GM19324 (cell line): ENCODE measurements at regions not wholly inside any gene's neighbourhood (a gene's known extent, or its start where the extent isn't known, plus 50 kb on each side); places are given as distances from the start of the nearest gene placed in this dataset.
"Not testable (repeated sequence)": the region's sequence is repeated elsewhere in the genome, so short reads cannot be mapped to it uniquely, and the experiment has no call there.

ENCODE experiments used
- ATAC-seq: cut with Tn5 transposase; IDR thresholded peaks from one replicate; pipeline ENCODE4 v1.9.1; 2021; ENCODE audit warnings: mild to moderate bottlenecking, moderate library complexity; ENCODE audit not compliant: unreplicated experiment, low FRiP score

- no peak for ATAC-seq
Observed at GRCh38 chr11:112310848-112311247, 50.2 kb upstream of the PLET1 start.

DNA sequence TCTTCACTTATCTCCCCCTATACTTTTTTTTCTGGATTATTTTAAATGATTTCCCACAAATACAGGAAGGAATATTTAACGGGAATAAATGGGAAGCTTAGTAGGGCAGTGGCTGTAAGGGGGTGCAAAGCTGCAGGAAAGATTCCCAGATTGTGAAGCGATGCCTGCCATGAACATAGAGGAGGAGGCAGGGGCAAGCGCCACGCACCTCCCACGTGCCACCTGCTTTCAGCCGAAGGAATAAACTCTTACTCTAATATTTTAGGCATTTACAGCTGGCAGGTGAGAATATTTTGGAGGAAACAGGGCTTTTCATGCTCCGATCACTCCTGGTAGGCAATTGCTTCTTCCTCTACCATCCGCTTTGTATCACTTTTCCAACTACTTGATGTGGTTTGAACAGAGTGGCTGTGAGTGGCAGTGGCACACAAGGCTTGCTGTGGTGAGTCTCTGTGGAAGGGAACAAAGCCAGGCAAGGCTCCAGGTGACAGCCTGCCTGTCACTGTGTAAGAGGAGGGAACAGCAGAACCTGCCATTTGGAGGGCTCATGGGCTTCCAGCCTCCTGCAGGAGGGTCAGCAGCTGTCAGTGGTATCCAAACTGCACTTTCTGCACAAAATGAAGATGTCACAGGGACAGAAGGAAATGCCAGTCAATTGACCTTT lies 54.5 kb upstream of the PLET1 start:
- no peak for ATAC-seq

GRCh38 chr11:112315861-112316739 lies 55.4 kb upstream of the PLET1 start:
- ATAC-seq: no peak

DNA sequence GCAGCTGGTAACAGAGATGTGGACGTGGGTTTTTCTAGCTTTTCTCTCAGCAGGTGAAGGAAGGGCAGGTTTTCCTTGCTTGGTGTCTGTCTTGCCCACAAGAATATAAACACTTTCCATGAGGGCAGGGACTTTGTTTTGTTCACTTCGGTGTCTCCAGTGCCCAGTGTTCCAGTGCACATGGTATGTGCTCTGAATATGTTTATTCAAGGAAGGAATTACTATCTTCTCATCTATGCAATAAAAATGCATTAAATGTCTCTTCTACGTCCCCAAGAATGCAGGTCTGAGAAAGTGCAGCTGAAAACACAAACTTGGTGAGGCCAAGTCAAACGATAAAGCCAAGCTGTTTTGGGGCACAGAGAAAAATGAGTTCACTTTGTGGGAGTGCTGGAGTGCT lies 56.3 kb upstream of the PLET1 start:
- ATAC-seq: no peak

DNA sequence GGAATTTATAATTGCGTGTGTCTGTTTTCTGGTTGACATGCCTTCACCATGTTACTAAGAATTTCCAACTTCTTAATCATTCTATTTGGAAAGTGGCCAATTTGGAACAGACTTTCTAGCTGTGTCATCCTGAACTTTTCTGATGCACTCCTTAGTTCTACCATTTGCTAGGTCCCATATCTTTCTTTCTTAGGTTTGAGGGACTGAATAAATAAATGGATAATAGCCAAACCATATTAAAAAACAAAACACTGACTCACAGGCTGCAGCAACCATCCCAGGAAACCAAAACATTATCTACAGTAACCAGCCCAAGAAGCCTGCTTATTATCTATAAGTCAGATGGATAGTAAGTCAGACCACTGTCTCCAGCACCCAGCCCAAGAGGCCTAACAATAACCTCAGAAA lies 57.5 kb upstream of the PLET1 start:
- no peak for ATAC-seq

- ATAC-seq: no peak
Observed at GRCh38 chr11:112318661-112319060, 58.0 kb upstream of the PLET1 start.

- ATAC-seq: no peak
Observed at GRCh38 chr11:112320668-112321067, 60.0 kb upstream of the PLET1 start.

- no peak for ATAC-seq
Observed at GRCh38 chr11:112321501-112322172, 61.0 kb upstream of the PLET1 start.

DNA sequence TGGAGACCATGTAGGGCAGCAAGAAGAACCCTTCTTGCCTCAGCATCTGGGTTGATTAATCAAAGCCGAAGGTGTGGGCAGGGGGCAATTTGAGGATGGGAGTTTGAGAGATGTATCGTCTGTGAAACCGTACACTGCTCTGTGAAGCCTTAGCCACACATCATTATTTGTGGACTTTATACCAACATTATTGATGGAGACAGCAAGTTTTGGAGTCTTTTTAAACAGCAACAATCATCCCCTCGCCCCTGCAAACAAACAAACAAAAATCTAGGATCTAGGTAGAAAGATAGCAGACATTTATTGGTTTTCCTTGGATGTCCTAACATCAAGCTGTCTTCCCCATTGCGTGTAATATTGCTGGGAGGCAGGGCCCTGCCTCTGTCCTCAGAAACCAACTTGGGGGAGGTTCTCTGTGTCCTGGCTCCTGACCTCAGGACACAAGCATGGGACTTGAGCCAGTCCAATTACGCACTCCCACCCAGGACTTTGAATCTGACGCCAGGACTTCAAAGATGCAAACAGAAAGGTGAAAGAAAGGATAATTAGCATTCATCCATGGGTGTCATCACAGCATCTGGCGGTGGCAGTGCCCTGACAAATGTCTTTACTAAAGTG lies 61.6 kb upstream of the PLET1 start:
- ATAC-seq: no peak

- no peak for ATAC-seq
Observed at GRCh38 chr11:112334381-112334780, 73.7 kb upstream of the PLET1 start.

- no peak for ATAC-seq
Observed at GRCh38 chr11:112336356-112336886, 75.8 kb upstream of the PLET1 start.

DNA sequence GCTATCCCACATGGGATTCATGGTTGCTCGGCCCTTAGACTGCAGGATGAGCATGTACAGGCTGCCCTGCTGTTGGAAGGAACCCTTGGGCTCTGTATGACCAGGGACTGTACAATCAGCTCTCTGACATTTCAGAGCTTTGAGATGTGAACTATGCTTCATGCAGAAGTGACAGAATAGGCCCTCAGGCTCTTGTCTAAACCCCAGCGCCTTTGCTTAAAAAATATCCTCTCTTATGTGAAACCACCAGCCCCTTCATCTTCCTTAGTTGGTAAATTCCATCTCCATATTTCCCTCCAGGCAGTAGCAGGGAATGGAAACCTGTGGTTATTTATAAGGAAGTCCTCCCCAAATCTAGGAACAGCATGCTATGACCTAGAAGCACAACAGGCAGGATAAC lies 78.9 kb upstream of the PLET1 start:
- ATAC-seq: no peak

GRCh38 chr11:112343368-112344039 lies 82.8 kb upstream of the PLET1 start:
- ATAC-seq: no peak

- ATAC-seq: no peak
Observed at GRCh38 chr11:112344040-112344413, 83.4 kb upstream of the PLET1 start.

- ATAC-seq: no peak
Observed at GRCh38 chr11:112345166-112345565, 84.5 kb upstream of the PLET1 start.

DNA sequence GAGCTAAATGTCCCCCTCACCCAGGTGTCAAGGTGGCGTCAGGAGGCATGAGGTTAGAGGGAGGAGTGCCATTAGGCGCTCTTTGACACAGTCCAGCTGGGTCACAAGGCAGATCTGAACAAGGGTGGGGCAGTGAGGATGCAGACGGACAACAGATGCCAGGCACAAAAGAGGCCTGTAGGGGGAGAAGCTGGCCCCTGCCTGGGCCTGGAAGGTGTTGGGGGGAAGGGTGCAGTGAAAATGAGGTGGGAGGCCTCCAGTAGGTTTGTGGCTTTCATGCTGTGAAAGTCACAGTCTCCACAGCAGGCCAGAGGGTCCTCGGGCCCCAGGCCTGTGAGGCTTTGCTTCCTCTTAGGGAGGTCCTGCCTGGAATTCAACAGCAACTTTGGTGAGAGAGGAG lies 85.0 kb upstream of the PLET1 start:
- ATAC-seq: no peak

DNA sequence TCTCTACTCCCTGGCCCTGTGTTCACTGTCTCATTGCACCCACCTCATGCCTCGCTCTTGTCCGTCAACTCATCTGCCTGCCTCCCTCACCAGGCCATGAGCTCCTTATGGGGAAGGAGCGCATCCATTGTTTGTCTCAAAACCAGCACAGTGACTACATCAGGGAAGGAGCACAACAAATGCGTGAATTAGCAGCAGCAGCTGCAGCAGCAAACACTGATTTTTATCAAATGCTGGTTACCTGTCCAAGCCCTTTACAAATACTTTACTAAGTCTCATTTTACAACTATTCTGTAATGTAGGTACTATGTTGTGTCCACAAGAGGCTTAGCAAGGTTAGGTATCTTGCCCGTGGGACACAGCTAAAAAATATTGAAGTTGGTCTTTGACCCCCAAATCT lies 85.9 kb upstream of the PLET1 start:
- ATAC-seq: no peak

- no peak for ATAC-seq
Observed at GRCh38 chr11:112348480-112349029, 87.9 kb upstream of the PLET1 start.

DNA sequence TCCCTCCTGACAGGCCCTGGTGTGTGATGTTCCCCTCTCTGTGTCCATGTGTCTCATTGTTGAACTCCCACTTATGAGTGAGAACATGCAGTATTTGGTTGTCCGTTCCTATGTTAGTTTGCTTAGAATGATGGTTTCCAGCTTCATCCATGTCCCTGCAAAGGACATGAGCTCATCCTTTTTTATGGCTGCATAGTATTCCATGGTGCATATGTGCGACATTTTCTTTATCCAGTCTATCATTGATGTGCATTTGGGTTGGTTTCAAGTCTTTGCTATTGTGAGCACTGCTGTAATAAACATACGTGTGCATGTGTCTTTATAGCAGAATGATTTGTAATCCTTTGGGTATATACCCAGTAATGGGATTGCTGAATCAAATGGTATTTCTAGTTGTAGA lies 90.8 kb upstream of the PLET1 start:
- ATAC-seq: not testable (repeated sequence)

DNA sequence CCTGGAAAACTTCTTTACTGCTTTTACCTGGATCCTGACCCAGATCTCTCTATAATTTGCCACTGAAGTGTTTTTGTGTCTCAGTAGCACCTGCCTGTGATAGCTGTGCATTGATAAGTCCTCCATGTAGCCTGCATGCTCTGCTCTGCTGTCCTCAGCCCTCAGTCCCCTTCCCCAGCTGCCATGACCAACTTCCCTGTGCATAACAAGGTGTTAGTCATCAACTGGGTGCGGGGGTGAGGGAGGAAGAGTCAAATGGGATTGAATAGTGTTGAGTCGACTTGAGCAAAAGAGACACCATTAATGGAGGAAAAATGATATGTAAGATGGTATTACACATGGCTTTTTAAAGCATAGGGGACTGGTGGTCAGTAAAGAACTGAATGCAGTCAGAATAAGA lies 92.2 kb upstream of the PLET1 start:
- ATAC-seq: no peak
